Omental fat pad (tissue), 3 donors: ENCODE measurements at regions not wholly inside any gene's neighbourhood (a gene's known extent, or its start where the extent isn't known, plus 50 kb on each side); places are given as distances from the start of the nearest gene placed in this dataset.

Experiments
- ATAC-seq: fragments of 150-250 bp; one replicate; pipeline ENCODE4 v1.9.1; 2016; ENCODE audit warnings: mild to moderate bottlenecking, moderate library complexity; ENCODE audit not compliant: low FRiP score
- DNase-seq: peaks from one replicate; pipeline ENCODE4 v3.0.0-alpha.2; 2019; ENCODE audit warnings: low spot score
- TF ChIP-seq, protein P1 (sequence below), 3 donors: fragments of 450-650 bp; IDR thresholded peaks; one replicate each; pipeline ENCODE4 v1.5.1; 2016 to 2017; ENCODE audit warnings: antibody characterized with exemption in 3 of 3, mild to moderate bottlenecking in 3 of 3, moderate library complexity in 2 of 3

DNA sequence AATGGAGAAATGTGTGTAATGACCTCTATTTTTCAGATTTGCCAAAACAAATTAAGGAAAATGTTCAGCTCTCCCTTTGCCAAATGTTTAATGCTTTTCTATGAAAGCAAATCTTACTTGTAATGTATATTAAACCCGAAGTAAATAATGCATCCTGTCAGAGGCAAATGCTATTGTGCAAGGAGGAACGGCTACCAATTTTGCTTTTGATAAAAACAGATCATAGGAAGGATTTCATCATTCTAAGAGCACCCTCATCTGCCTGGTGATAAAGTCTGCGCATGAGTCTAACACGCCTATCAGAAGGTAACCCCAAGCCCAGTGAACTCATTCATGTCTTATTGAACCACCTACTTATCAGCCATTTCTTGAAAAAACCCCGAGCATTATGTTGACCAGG, 412.4 kb upstream of the MKI67 start:
- DNase-seq (no peak), ATAC-seq (no peak)
- TF ChIP-seq, protein P1, sequence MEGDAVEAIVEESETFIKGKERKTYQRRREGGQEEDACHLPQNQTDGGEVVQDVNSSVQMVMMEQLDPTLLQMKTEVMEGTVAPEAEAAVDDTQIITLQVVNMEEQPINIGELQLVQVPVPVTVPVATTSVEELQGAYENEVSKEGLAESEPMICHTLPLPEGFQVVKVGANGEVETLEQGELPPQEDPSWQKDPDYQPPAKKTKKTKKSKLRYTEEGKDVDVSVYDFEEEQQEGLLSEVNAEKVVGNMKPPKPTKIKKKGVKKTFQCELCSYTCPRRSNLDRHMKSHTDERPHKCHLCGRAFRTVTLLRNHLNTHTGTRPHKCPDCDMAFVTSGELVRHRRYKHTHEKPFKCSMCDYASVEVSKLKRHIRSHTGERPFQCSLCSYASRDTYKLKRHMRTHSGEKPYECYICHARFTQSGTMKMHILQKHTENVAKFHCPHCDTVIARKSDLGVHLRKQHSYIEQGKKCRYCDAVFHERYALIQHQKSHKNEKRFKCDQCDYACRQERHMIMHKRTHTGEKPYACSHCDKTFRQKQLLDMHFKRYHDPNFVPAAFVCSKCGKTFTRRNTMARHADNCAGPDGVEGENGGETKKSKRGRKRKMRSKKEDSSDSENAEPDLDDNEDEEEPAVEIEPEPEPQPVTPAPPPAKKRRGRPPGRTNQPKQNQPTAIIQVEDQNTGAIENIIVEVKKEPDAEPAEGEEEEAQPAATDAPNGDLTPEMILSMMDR (IDR thresholded peaks at IDR 0.05): no peak

DNA sequence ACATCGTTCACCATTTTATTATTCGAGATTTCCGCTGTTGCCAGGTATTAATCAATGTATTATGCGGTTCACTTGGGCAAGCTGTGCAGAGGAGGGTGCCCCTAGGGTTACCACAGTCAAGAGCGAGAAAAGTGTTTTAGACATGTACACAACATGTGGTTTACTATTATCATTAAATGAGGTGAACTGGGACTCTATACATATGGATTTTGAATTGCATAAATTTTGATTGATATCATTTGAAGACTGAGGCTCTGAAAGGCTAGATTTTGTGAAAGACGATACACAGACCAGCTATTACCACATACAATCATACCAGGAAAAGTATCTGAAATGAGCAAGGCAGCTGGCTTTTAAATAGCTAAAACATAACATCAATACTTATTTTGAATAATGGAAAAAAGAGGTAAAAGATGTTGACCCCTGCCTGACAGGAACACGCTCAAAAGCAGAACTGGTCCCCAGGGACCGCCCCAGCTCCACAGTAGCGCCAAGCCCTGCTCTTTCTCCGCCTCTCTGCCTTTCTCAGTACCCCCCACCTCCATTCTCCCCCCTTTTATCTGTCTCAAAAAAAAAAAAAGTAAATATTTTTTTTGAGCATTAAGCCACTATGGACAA, 413.4 kb upstream of the MKI67 start:
- DNase-seq: no peak
- TF ChIP-seq, protein P1 (IDR thresholded peaks at IDR 0.05): no peak
- no peak for ATAC-seq

DNA sequence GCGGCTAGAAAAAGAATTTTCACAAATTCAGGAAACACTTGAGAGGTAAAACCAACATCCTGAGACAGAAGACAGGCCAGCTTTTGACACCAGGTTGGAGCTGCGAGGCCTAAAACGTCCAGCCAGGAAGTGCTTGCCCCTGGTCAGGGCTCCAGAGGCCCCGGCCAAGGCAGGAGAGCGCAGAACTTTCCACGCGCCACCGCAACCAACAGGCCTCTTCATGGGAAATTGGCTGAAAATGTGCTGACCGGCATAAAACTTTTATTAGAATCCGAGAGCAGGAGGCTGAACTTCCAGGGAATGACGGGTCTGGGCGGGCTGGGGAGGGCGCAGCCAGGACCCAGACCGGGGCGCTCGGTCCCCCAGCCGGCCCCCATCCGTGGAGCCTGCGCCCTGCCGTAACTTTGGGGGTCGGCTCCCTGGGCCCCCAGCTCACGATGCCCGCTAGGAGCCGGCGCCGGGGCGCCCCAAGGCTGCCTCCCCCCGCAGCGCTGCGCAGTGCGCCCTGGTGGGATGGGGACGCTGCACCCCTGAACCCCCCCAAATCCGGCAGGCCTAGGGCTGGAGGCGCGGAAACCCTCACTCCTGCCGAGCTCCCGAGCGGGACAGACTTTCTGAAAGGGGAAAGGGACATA, 414.0 kb upstream of the MKI67 start:
- TF ChIP-seq, protein P1 (IDR thresholded peaks at IDR 0.05): no peak
- DNase-seq (no peak), ATAC-seq (no peak)

DNA sequence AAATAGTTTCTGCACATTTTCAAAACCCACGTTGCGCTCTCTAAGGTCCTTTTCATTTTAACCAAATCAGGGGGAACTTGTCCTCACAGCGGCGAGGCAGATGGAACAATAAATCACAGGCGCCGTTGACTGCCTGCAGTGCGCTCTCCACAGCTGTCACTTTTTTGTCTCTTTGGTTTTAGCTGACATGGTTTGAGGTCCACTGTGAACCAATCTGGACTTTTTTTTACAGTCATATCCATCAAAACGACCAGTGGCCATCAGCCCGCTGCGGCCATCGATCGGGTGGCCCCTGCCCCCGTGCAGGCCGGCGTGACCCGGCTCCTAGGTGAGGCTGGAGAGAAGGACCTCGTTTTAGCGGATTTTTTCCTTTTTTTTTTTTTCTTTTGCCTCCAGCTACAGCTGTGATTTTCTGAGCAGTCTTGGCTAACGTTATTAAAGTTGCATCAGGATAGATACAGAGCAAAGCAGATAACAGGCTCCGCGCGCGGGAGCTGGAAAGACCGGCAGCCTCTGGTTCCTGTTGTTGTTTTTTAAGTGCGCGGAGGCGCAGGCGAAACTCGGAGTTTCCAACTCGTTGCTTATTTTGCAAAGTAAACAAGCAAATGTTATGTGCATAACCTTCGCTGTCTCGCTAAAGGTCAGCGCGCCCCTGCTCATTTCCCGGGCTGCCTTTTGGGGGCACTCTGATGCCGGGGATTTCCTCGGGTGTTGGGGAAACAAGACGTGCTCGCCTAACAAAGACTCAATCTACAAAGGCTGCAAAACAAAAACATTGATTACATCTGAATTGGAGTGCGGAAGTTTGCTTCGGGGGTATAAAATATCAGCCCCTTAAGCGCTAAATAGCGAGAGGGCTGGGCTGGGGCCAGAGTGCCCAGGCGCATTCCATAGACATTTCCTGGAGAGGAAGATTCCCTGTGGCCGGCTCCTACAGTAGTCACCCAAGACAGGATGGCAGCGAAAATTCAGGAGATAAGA, 414.8 kb upstream of the MKI67 start:
- ATAC-seq (no peak), DNase-seq (no peak)
- TF ChIP-seq, protein P1 (IDR thresholded peaks at IDR 0.05): no peak

DNA sequence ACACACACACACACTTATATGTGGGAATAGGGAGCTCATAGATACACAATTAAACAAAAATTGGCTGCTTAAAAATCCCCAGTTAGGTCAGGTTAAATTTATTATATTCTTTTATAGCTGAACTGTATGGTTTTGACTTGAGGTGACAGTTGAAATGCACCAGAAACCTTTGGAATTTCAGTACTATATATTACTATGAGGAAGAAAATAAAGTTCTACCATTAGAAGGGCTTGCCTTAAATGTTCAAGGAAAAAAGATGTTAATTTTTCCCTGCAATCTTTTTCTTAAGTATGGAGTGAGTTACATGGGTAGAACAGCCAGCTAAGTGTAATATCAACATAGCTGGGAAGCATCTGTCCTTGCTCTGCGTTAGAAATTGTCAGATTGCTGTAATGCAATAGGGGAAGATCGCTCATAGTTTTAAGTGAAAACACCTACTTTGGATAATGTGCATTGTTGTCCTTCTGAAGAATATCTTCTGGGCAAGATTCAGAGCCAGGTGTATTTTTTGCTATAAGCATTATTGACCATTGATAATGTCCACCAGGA, 415.8 kb upstream of the MKI67 start:
- ATAC-seq (no peak), DNase-seq (no peak)
- TF ChIP-seq, protein P1 (IDR thresholded peaks at IDR 0.05): no peak

DNA sequence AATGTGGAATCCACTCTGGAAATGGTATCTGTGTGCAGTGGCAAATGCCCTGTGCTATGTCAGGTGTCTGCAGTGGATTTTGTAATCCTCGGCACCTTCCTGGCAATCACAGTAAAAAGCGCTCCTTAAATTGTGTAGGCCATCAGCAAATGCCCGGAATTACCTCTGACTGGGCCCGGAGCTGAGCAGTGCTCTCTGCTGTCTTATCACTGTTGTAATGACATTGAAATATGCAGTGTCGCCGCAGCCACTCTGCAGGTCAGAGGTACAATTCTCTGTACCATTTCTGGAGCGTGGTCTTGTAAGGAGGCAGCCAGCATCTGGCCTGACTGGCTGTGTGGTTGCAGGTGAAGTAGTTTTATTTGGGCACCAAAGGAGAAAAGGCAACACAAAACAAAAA, 416.4 kb upstream of the MKI67 start:
- DNase-seq: no peak
- TF ChIP-seq, protein P1 (IDR thresholded peaks at IDR 0.05): no peak
- ATAC-seq: no peak
